Progenitor cell of endocrine pancreas (in vitro differentiated cells): ENCODE measurements at regions not wholly inside any gene's neighbourhood (a gene's known extent, or its start where the extent isn't known, plus 50 kb on each side); places are given as distances from the start of the nearest gene placed in this dataset.
"Not testable (repeated sequence)": the region's sequence is repeated elsewhere in the genome, so short reads cannot be mapped to it uniquely, and the experiment has no call there.

Experiments
- DNase-seq: peaks from one replicate; pipeline ENCODE4 v3.0.0; 2021; ENCODE audit warnings: low spot score; ENCODE audit not compliant: unreplicated experiment
- H3K27ac Mint-ChIP-seq: 2 replicates; pipeline ENCODE4 v1.8.0; 2021; ENCODE audit warnings: mild to moderate bottlenecking, moderate library complexity, mixed read lengths
- H3K27me3 Mint-ChIP-seq: 2 replicates; pipeline ENCODE4 v1.8.0; 2021; ENCODE audit warnings: mixed read lengths
- H3K36me3 Mint-ChIP-seq: 2 replicates; pipeline ENCODE4 v1.8.0; 2022; ENCODE audit warnings: mixed read lengths; ENCODE audit not compliant: insufficient read depth
- H3K4me1 Mint-ChIP-seq: 2 replicates; pipeline ENCODE4 v1.8.0; 2021; ENCODE audit warnings: low read depth, mixed read lengths
- H3K4me3 Mint-ChIP-seq: 2 replicates; pipeline ENCODE4 v1.8.0; 2021; ENCODE audit warnings: low read depth, mild to moderate bottlenecking, moderate library complexity, mixed read lengths
- H3K9me3 Mint-ChIP-seq: 2 replicates; pipeline ENCODE4 v1.8.0; 2021; ENCODE audit warnings: low read depth, mixed read lengths
- TF ChIP-seq, protein P1 (sequence below): fragments of 200-600 bp; sonication (generic); IDR thresholded peaks from one replicate; pipeline ENCODE4 v1.5.0; 2021; ENCODE audit warnings: antibody characterized with exemption, mild to moderate bottlenecking; ENCODE audit not compliant: unreplicated experiment

DNA sequence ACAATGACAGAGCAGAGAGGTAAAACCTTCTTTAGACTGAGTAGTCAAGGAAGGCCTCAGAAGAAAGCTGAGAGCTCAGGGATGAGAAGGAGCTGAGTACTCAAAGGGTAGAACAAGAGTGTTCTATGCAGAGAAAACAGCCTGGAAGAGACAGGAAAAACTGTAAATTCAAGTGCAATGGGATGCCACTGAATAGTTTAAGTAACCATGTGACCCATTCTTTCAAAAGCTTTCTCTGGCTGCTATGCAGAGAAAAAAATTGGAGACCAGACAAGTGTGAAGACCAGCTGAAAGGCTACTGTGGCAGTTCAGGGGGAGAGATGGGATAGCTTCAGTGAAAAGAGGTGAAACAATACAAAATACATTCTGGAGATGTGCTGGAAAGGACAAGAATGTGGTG lies 61.3 kb upstream of the RNF38 start:
- H3K36me3 Mint-ChIP-seq, result peaks cover 10% of the 10 kb centered on the region
- no peak overlapping the region for H3K27ac Mint-ChIP-seq
- DNase-seq, result no peak
- no peaks in the 10 kb centered on the region for H3K27me3 Mint-ChIP-seq
- H3K9me3 Mint-ChIP-seq, result no peaks in the 10 kb centered on the region
- TF ChIP-seq, protein P1, sequence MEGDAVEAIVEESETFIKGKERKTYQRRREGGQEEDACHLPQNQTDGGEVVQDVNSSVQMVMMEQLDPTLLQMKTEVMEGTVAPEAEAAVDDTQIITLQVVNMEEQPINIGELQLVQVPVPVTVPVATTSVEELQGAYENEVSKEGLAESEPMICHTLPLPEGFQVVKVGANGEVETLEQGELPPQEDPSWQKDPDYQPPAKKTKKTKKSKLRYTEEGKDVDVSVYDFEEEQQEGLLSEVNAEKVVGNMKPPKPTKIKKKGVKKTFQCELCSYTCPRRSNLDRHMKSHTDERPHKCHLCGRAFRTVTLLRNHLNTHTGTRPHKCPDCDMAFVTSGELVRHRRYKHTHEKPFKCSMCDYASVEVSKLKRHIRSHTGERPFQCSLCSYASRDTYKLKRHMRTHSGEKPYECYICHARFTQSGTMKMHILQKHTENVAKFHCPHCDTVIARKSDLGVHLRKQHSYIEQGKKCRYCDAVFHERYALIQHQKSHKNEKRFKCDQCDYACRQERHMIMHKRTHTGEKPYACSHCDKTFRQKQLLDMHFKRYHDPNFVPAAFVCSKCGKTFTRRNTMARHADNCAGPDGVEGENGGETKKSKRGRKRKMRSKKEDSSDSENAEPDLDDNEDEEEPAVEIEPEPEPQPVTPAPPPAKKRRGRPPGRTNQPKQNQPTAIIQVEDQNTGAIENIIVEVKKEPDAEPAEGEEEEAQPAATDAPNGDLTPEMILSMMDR, result no peak
- H3K4me1 Mint-ChIP-seq, result peaks cover 2% of the 10 kb centered on the region
- H3K4me3 Mint-ChIP-seq, result no peak overlapping the region

DNA sequence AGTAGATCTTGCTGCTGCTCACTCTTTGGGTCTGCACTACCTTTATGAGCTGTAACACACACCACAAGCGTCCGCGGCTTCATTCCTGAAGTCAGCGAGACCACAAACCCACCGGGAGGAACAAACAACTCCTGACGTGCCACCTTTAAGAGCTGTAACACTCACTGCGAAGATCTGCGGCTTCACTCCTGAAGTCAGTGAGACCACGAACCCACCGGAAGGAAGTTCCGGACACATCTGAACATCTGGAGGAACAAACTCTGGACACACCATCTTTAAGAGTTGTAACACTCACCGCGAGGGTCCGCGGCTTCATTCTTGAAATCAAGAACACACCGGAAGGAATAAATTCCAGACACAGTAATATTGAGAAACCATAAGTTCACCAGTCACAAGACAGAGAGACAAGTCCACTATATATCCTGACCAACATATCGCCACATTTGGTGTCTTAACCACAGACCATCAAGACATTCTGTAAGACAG lies 58.4 kb upstream of the RNF38 start:
- not testable (repeated sequence) for H3K4me3 Mint-ChIP-seq, H3K27me3 Mint-ChIP-seq, H3K9me3 Mint-ChIP-seq, H3K4me1 Mint-ChIP-seq, DNase-seq, H3K36me3 Mint-ChIP-seq
- peak overlapping the region; percentile 62 for H3K27ac Mint-ChIP-seq

DNA sequence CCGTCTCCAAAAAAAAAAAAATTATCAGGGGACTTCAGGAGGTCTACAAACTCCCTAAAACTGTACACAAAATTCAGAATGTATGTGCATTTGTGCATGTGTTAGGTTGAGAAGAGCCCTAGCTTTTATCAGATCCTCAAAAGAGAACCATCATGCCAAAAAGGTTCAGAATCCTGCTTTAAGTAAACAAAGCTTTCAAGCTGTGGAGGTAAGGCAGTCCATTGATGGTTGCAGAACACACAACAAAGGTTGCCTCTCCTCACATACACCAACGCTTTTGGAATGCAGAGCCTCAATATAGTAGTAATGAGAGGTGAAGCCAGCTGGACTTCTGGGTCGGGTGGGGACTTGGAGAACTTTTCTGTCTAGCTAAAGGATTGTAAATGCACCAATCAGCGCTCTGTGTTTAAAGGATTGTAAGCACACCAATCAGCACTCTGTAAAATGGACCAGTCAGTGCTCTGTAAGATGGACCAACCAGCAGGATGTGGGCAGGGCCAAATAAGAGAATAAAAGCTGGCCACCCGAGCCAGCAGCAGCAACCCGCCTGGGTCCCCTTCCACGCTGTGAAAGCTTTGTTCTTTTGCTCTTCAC lies 57.9 kb upstream of the RNF38 start:
- TF ChIP-seq, protein P1, result no peak
- no peak for DNase-seq
- H3K27ac Mint-ChIP-seq, result no peak overlapping the region
- peaks cover 2% of the 10 kb centered on the region for H3K4me1 Mint-ChIP-seq
- H3K9me3 Mint-ChIP-seq, result no peaks in the 10 kb centered on the region
- H3K27me3 Mint-ChIP-seq, result no peaks in the 10 kb centered on the region
- H3K4me3 Mint-ChIP-seq, result no peak overlapping the region
- peaks cover 8% of the 10 kb centered on the region for H3K36me3 Mint-ChIP-seq

DNA sequence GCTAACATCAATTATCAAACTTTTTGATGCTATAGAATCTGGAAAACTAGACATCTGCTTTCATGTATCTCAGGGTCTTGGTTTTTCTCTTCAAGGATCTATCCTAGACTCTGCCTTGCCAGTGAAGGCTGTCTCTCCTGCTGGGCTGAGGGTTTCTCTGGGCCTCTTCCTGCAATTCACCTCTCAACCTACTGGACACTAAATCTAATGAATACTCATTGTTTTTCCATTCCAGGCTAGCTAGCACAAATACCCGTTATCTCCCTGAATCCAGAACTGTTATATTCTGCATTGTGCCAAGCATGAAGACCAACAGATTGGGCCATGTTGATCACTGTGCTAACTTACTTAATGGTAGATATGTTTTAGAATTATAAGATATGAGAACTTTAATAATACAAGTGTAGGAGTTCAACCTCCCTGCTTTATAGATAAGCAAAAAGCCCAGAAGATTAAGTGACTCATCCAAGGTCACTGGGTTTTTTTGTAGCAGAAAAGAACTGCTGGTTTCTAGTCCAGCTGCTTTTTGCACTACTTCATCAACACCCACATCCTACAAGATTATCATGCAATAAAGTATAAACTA lies 56.5 kb upstream of the RNF38 start:
- Mint-ChIP-seq H3K27ac (no peak overlapping the region), H3K4me1 (peaks cover 2% of the 10 kb centered on the region), H3K36me3 (peaks cover 8% of the 10 kb centered on the region), H3K27me3 (no peaks in the 10 kb centered on the region), H3K9me3 (no peaks in the 10 kb centered on the region), H3K4me3 (no peak overlapping the region)
- no peak for DNase-seq
- TF ChIP-seq, protein P1, result no peak

DNA sequence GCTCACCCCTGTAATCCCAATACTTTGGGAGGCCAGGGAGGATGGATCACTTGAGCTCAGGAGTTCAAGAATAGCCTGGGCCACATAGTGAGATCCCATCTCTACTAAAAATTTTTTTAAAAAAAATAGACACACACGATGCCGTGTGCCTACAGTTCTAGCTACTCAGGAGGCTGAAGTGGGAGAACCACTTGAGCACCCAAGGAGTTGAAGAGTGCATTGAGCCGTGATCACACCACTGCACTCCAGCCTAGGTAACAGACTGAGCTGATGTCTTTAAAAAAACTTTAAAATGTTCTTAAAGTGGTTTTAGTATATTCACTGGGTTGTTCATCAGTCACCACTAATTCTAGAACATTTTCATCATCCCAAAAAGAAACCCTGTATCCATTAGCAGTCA lies 51.9 kb upstream of the RNF38 start:
- Mint-ChIP-seq H3K4me1 (peaks cover 3% of the 10 kb centered on the region), H3K4me3 (no peak overlapping the region), H3K9me3 (no peaks in the 10 kb centered on the region), H3K27ac (no peak overlapping the region), H3K36me3 (no peaks in the 10 kb centered on the region), H3K27me3 (no peaks in the 10 kb centered on the region)
- TF ChIP-seq, protein P1, result no peak
- no peak for DNase-seq
